Panc1 (cell line): ENCODE measurements at regions not wholly inside any gene's neighbourhood (a gene's known extent, or its start where the extent isn't known, plus 50 kb on each side); places are given as distances from the start of the nearest gene placed in this dataset.

ENCODE experiments used
- ATAC-seq: fragments of 200-7000 bp; cut with Tn5 transposase; 2 replicates; pipeline ENCODE4 v1.9.1; 2020; ENCODE audit warnings: mild to moderate bottlenecking, moderate library complexity
- BruUV-seq: library from RNA; stranded (reverse); fragments of 400-500 nt; replicated peaks from 2 replicates; lab custom pipeline; 2021; lab: Mats Ljungman, UMichigan
- CTCF ChIA-PET: fragments of 300-600 bp; sonication (Branson Sonifier 250); formaldehyde crosslinking; loops from one replicate; lab custom pipeline; 2022; ENCODE audit warnings: antibody characterized with exemption; lab: Charles Lee
- POLR2A ChIA-PET: fragments of 300-600 bp; sonication (Branson Sonifier 250); formaldehyde crosslinking; loops from one replicate; lab custom pipeline; 2022; ENCODE audit warnings: antibody characterized with exemption; lab: Charles Lee
- DNase-seq: peaks from one replicate; pipeline ENCODE4 v3.0.0-alpha.2; 2010; ENCODE audit warnings: low read depth, low spot score
- H3K27ac ChIP-seq: 2 replicates; pipeline ENCODE4 v1.5.1; 2011; ENCODE audit warnings: mild to moderate bottlenecking, low read length, inconsistent platforms
- H3K27me3 ChIP-seq: fragments of 200-500 bp; sonication (Bioruptor generic); 2 replicates; pipeline ENCODE4 v1.6.0; 2014; ENCODE audit warnings: low read length, inconsistent platforms; ENCODE audit not compliant: control insufficient read depth, insufficient read depth
- H3K36me3 ChIP-seq: fragments of 200-500 bp; sonication (Bioruptor generic); 2 replicates; pipeline ENCODE4 v1.5.1; 2014; ENCODE audit warnings: inconsistent platforms, mild to moderate bottlenecking, low read length, moderate library complexity; ENCODE audit not compliant: control insufficient read depth, insufficient read depth
- H3K4me1 ChIP-seq: 2 replicates; pipeline ENCODE4 v1.5.1; 2011; ENCODE audit warnings: inconsistent platforms, mild to moderate bottlenecking, low read length, moderate library complexity; ENCODE audit not compliant: control insufficient read depth, insufficient read depth
- H3K4me3 ChIP-seq, 2 experiments: 2 replicates each; pipeline ENCODE4 v1.5.1; 2011 to 2012; ENCODE audit warnings: low read depth in 2 of 2, low read length in 2 of 2, mild to moderate bottlenecking in 2 of 2, inconsistent platforms in 1 of 2, moderate library complexity in 1 of 2
- H3K9me3 ChIP-seq: fragments of 200-500 bp; sonication (Bioruptor generic); 2 replicates; pipeline ENCODE4 v1.5.1; 2014; ENCODE audit warnings: low read depth, mild to moderate bottlenecking, inconsistent platforms, low read length, moderate library complexity; ENCODE audit not compliant: control insufficient read depth, insufficient read depth
- POLR2AphosphoS5 ChIP-seq: IDR thresholded peaks from 2 replicates; pipeline ENCODE4 v1.6.1; 2012; ENCODE audit warnings: mild to moderate bottlenecking, low read depth, low read length, moderate library complexity
- SIN3A ChIP-seq: IDR thresholded peaks from 2 replicates; pipeline ENCODE4 v1.6.1; 2012; ENCODE audit warnings: low read depth, mild to moderate bottlenecking, low read length, moderate library complexity, borderline replicate concordance; ENCODE audit not compliant: insufficient read depth
- TCF7L2 ChIP-seq: IDR thresholded peaks from 2 replicates; pipeline ENCODE4 v1.6.1; 2011; ENCODE audit warnings: mild to moderate bottlenecking, low read depth, low read length, inconsistent platforms
- in situ Hi-C: cut with HindIII; loops from 2 replicates; pipeline ENCODE4 v1.10.0; 2016; ENCODE audit warnings: low sequenced_read_pairs, low pct_unique_long_range_greater_than_20kb
- intact Hi-C: fragments of 100-400 bp; cut with micrococcal nuclease; formaldehyde crosslinking; loops from one replicate; pipeline ENCODE4 v1.10.0; 2022; ENCODE audit not compliant: unreplicated experiment
- TF ChIP-seq, protein P1 (sequence below), 2 experiments: IDR thresholded peaks; 2 replicates each; pipeline ENCODE4 v1.6.1; 2011 to 2012; ENCODE audit warnings: low read depth in 2 of 2, control low read depth in 1 of 2, low read length in 1 of 2, mild to moderate bottlenecking in 1 of 2, moderate library complexity in 1 of 2; ENCODE audit not compliant: insufficient read depth in 1 of 2
- TF ChIP-seq, protein P2 (sequence below): fragments of 450-650 bp; IDR thresholded peaks from 2 replicates; pipeline ENCODE4 v1.5.1; 2017; ENCODE audit warnings: mild to moderate bottlenecking

DNA sequence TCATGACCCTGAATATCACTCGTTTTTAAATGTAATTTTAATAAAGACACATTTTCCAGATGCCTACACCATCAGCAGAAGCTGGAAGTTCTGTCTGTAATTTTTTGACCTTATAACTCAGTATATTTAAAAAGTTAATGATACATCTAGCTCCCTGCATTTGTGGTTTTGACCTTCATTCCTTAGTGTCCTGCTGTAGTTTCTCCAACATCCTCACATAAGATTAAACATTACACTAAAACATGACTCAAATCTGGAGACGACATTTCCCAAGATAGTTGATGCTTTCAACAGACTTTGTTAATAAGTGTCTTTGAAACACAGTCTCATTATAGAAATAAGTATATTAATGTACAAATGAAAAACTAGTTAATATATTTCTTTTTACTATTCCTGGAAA lies 363.1 kb downstream of the POM121L12 start:
- TF ChIP-seq TCF7L2 (no peak), POLR2AphosphoS5 (no peak), SIN3A (no peak)
- TF ChIP-seq, protein P1, sequence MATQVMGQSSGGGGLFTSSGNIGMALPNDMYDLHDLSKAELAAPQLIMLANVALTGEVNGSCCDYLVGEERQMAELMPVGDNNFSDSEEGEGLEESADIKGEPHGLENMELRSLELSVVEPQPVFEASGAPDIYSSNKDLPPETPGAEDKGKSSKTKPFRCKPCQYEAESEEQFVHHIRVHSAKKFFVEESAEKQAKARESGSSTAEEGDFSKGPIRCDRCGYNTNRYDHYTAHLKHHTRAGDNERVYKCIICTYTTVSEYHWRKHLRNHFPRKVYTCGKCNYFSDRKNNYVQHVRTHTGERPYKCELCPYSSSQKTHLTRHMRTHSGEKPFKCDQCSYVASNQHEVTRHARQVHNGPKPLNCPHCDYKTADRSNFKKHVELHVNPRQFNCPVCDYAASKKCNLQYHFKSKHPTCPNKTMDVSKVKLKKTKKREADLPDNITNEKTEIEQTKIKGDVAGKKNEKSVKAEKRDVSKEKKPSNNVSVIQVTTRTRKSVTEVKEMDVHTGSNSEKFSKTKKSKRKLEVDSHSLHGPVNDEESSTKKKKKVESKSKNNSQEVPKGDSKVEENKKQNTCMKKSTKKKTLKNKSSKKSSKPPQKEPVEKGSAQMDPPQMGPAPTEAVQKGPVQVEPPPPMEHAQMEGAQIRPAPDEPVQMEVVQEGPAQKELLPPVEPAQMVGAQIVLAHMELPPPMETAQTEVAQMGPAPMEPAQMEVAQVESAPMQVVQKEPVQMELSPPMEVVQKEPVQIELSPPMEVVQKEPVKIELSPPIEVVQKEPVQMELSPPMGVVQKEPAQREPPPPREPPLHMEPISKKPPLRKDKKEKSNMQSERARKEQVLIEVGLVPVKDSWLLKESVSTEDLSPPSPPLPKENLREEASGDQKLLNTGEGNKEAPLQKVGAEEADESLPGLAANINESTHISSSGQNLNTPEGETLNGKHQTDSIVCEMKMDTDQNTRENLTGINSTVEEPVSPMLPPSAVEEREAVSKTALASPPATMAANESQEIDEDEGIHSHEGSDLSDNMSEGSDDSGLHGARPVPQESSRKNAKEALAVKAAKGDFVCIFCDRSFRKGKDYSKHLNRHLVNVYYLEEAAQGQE (IDR thresholded peaks at IDR 0.05; ENCODE audit: insufficient read depth in 1 of 2, low read depth in 2 of 2, low read length in 1 of 2) = no peak
- TF ChIP-seq, protein P2, sequence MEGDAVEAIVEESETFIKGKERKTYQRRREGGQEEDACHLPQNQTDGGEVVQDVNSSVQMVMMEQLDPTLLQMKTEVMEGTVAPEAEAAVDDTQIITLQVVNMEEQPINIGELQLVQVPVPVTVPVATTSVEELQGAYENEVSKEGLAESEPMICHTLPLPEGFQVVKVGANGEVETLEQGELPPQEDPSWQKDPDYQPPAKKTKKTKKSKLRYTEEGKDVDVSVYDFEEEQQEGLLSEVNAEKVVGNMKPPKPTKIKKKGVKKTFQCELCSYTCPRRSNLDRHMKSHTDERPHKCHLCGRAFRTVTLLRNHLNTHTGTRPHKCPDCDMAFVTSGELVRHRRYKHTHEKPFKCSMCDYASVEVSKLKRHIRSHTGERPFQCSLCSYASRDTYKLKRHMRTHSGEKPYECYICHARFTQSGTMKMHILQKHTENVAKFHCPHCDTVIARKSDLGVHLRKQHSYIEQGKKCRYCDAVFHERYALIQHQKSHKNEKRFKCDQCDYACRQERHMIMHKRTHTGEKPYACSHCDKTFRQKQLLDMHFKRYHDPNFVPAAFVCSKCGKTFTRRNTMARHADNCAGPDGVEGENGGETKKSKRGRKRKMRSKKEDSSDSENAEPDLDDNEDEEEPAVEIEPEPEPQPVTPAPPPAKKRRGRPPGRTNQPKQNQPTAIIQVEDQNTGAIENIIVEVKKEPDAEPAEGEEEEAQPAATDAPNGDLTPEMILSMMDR = no peak
- Histone ChIP-seq H3K4me1 (no peaks in the 10 kb centered on the region), H3K27ac (no peak overlapping the region), H3K9me3 (no peaks in the 10 kb centered on the region), H3K4me3 (no peak overlapping the region), H3K36me3 (no peaks in the 10 kb centered on the region), H3K27me3 (no peaks in the 10 kb centered on the region)
- CTCF ChIA-PET = no interaction called here
- no TSS peak for BruUV-seq
- POLR2A ChIA-PET = no interaction called here
- DNase-seq = no peak
- intact Hi-C loops (no loop called here), in situ Hi-C loops (no loop called here)
- ATAC-seq = no peak

DNA sequence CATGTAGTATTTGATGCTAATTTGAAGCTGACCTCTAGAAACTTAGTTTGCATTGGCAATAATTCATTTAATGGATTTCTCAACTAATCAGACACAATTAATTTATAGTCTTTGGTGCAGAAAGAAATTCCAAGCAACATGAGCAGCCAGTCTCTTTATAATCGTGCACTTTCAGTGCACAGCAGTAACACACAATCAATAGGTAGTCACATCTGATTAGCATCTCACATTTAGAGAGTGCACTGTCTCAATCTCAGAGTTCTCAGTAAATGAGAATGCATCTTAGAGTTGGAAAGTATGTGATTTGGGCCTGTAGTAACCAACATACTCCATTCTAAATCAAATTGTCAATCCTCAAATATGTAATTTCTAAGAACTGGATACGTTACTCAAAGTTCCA lies 377.6 kb downstream of the POM121L12 start:
- Histone ChIP-seq H3K27ac (no peak overlapping the region), H3K4me1 (no peaks in the 10 kb centered on the region), H3K36me3 (no peaks in the 10 kb centered on the region), H3K9me3 (no peaks in the 10 kb centered on the region), H3K4me3 (no peak overlapping the region), H3K27me3 (no peaks in the 10 kb centered on the region)
- no TSS peak for BruUV-seq
- ChIA-PET POLR2A (no interaction called here), CTCF (no interaction called here)
- DNase-seq = no peak
- no peak for ATAC-seq
- TF ChIP-seq SIN3A = no peak
- TF ChIP-seq TCF7L2 = no peak
- TF ChIP-seq, protein P1 (IDR thresholded peaks at IDR 0.05; ENCODE audit: insufficient read depth in 1 of 2, low read depth in 2 of 2, low read length in 1 of 2) = no peak
- TF ChIP-seq, protein P2 = no peak
- TF ChIP-seq POLR2AphosphoS5 = no peak
- intact Hi-C loops = no loop called here
- in situ Hi-C loops = no loop called here
